ENCODE measurements at regions not wholly inside any gene's neighbourhood (a gene's known extent, or its start where the extent isn't known, plus 50 kb on each side); places are given as distances from the start of the nearest gene placed in this dataset.

- TF ChIP-seq USF2 (IDR thresholded peaks at IDR 0.05; ENCODE audit: borderline replicate concordance, low read depth, low read length) = no peak
- TF ChIP-seq TCF12 (IDR thresholded peaks at IDR 0.05) = no peak
- TF ChIP-seq YY1 (IDR thresholded peaks at IDR 0.05; ENCODE audit: low read depth) = no peak
- TF ChIP-seq CTCF (IDR thresholded peaks at IDR 0.05) = no peak
- no peak for TF ChIP-seq RAD21 (IDR thresholded peaks at IDR 0.05; ENCODE audit: low read length)
- no peak for TF ChIP-seq NFIC (IDR thresholded peaks at IDR 0.05; ENCODE audit: borderline replicate concordance)
- TF ChIP-seq SMC3 (IDR thresholded peaks at IDR 0.05; ENCODE audit: low read depth, low read length) = no peak
- TF ChIP-seq FOXJ3 (CRISPR knock-in tag; IDR thresholded peaks at IDR 0.05) = no peak
- no peak for TF ChIP-seq ZBTB33 (IDR thresholded peaks at IDR 0.05; ENCODE audit: borderline replicate concordance, low read depth)
- TF ChIP-seq SIN3A (IDR thresholded peaks at IDR 0.05; ENCODE audit: borderline replicate concordance, low read depth, low read length) = no peak
- TF ChIP-seq MEF2A (IDR thresholded peaks at IDR 0.05; ENCODE audit: borderline replicate concordance, low read depth) = no peak
- TF ChIP-seq RFX5 (IDR thresholded peaks at IDR 0.05; ENCODE audit: low read length) = no peak
- TF ChIP-seq MAX (IDR thresholded peaks at IDR 0.05; ENCODE audit: low read depth) = no peak
- TF ChIP-seq POLR2AphosphoS5 (IDR thresholded peaks at IDR 0.05; ENCODE audit: low read depth, low read length) = no peak
- no peak for TF ChIP-seq GATA2 (CRISPR knock-in tag; IDR thresholded peaks at IDR 0.05)
- TF ChIP-seq JUND (IDR thresholded peaks at IDR 0.05) = no peak
- WGBS (ENCODE audit: low lambda C conversion rate) = 29% methylated on average over 2 of the region's 2 CpGs
- no peak for DNase-seq
- POLR2A ChIA-PET = no interaction called here
- Histone ChIP-seq H4K20me1 (ENCODE audit: insufficient read depth) (no peaks in the 10 kb centered on the region), H3K9me3 (no peaks in the 10 kb centered on the region), H3K4me3 (ENCODE audit: low read depth in 2 of 2, low read length in 1 of 2) (no peak overlapping the region), H3K4me1 (ENCODE audit: control insufficient read depth in 1 of 2, insufficient read depth in 2 of 2, low read depth in 1 of 2, low read length in 1 of 2) (no peaks in the 10 kb centered on the region), H3K9ac (no peak overlapping the region), H3K36me3 (replicated peaks in 1 of 2; ENCODE audit: control insufficient read depth in 1 of 2, insufficient read depth in 2 of 2, low read length in 1 of 2) (no peaks in the 10 kb centered on the region), H2AFZ (ENCODE audit: low read depth) (no peak overlapping the region), H3K9me2 (no peaks in the 10 kb centered on the region), H3K27ac (ENCODE audit: low read depth in 2 of 2, low read length in 1 of 2) (no peak overlapping the region), H3K4me2 (no peak overlapping the region), H3K27me3 (ENCODE audit: insufficient read depth) (no peaks in the 10 kb centered on the region), H3F3A (replicated peaks; ENCODE audit: insufficient read depth) (no peaks in the 10 kb centered on the region), H3K79me2 (ENCODE audit: insufficient read depth) (no peaks in the 10 kb centered on the region)
- CTCF ChIA-PET = interaction anchor here (1.4 kb wide), 2 partner anchors 15 to 25 kb away, joined by 3 to 7 read pairs; no protein-coding TSS in a partner anchor
These were observed 54.1 kb upstream of the DTNBP1 start for GRCh38 chr6:15716889-15717288.
